ENCODE measurements at regions not wholly inside any gene's neighbourhood (a gene's known extent, or its start where the extent isn't known, plus 50 kb on each side); places are given as distances from the start of the nearest gene placed in this dataset.

DNA sequence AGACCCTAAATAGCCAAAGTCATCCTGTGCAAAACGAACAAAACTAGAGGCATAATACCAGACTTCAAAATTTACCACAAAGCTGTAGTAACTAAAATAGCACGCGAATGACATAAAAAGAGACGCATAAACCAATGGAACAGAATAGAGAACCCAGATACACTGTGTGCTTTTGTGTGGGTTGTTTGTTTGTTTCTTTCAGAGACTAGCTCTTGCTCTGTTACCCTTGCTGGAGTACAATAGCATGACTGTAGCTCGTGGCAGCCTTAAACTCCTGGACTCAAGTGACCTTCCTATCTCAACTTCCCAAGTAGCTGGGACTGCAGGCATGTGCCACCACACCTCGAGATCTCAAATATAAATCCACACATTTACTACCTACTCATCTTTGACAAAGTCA is 1314.6 kb upstream of the GBE1 start:
- DNase-seq, result no peak

DNA sequence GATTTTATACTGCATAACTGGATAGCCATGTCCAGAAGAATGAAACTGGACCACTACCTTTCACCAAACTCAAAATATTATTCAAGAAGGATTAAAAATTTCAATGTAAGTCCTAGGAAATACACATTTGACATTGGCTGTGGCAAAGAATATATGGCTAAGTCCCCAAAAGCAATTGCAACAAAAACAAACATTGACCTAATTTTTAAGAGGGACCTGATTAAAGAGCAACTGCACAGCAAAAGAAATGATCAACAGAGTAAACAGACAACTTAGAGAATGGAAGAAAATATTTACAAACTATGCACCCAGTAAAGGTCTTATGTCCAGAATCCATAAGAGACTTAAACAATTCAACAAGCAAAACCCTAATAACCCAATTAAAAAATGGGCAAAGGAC is 1313.0 kb upstream of the GBE1 start:
- no peak for DNase-seq

DNA sequence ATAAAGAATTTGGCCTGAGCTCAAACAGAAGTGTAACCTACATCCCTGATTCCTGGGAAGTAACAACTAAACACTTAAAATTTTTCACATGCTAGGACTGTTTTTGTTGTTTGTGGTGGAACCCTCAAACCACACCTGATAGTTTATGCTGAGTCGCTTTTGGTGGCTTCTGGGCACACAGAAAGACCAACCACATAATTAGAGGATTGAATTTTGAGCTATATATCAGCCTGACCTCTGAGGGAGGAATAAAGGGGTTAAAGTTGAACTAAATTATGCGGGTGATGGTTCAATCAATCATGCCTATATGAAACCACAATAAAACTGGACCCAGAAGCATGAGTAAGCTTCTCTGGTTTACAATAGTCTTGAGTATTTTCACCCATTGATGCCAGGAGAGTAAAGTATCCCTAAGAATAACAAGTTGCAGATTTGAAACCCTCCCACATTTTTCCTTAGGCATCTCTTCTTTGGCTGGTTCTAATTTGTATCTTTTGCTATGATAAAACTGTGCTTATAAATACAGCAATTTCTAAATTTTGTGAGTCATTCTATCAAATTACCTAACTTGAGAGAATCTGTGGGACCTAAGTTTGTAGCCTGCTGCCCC is 1304.5 kb upstream of the GBE1 start:
- no peak for DNase-seq

- DNase-seq, result no peak
Measured at GRCh38 chr3:83063446-83063845, 1302.0 kb upstream of the GBE1 start.

DNA sequence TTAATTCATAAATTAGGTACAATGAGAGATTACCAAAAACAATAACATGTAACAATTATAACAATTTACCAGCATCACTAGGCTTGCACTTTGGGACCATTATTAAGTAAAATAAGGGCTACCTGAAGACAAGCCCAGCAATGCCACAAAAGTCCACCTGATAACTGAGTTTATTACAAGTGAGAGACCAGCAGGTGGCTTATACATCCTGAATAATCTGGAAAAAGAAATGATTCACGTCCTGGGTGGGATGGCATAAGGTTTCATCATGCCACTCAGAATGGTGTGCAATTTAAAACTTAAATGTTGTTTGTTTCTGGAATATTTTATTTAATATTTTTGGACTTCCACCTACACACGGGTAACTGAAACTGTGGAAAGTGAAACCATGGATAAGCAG is 1287.1 kb upstream of the GBE1 start:
- no peak for DNase-seq

DNA sequence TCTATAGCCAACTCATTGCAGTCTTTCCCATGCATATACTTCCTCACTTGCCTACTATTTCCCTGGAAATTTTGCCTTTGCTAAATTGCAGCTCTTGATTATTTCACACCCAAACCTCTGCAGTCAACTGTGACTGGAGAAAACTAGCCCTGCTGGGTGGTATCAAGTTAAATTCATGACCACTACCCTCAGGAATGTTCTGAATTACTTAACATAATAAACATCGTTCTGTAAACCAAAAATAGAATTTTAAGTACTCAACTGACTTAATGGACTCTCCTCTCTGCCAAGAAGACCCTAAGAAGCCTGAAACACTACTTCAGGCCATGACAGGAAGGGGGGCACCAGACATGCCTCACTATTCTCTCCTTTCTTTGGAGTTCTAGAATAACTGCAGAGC is 1278.0 kb upstream of the GBE1 start:
- no peak for DNase-seq

GRCh38 chr3:83035704-83036010 is 1274.2 kb upstream of the GBE1 start:
- DNase-seq, result no peak

GRCh38 chr3:83034806-83035703 is 1273.6 kb upstream of the GBE1 start:
- DNase-seq, result no peak

DNA sequence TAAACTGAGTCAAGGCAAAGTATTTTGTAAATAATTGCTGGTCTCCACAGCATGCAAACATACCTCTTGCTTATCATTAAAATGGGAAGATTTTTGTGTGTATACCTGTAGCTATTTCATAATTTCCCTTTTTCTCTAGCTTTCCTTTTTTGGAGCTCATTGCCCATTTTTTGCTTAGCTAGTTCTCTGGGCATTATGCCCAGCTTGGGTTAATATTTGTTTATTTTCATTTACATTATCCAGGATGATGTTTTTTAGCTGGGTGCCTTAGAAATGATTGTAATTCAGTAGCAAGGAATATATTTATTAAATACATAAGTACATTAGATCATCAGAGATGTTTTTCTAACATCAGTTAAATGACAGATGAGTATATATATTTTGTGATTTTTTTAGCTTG is 1271.7 kb upstream of the GBE1 start:
- DNase-seq, result no peak

- DNase-seq, result no peak
Measured at GRCh38 chr3:83023086-83023485, 1261.6 kb upstream of the GBE1 start.

- no peak for DNase-seq
Measured at GRCh38 chr3:83011481-83011880, 1250.0 kb upstream of the GBE1 start.

DNA sequence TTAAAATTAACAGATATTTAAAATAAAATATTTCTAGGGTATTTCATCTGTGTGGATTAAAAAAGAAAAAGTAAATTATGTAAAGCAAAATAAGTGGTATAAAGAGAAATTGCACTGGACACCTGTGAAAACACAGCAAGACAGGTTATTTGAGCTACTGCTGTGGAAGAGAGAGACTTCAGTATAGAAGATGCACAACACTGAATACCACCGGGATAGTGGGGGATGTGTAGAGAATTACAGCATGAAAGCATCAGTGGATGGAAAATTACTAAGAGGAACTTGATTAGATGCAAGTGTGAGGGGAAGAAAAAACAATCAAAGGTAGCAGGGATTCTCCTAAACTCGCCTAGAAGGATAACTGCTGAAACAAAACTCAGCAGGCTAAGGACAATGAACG is 1242.5 kb upstream of the GBE1 start:
- DNase-seq, result no peak

- DNase-seq, result peak; percentile 78
Measured at GRCh38 chr3:83002869-83003445, 1241.5 kb upstream of the GBE1 start.

GRCh38 chr3:82999777-83000176 is 1238.3 kb upstream of the GBE1 start:
- no peak for DNase-seq

DNA sequence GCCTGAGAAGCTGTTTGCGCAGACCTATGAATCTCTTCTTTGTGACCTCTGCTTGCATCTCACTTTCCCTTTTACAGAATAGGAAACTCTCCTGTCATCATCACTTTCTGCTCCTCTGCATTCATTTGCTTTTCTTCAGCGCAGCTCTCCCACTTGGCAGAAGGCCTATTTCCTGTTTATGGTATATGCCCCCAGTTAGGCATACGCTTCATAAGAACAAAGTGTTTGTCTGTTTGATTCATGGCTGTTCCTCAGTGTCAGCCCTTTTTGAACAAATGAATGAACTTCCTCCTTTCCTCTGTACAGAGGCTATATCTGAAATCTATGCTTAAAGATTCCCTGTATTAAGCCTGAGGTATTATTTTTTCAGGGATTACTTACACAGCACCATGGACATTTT is 1216.9 kb upstream of the GBE1 start:
- DNase-seq, result no peak

- no peak for DNase-seq
Measured at GRCh38 chr3:82977871-82978270, 1216.4 kb upstream of the GBE1 start.

DNA sequence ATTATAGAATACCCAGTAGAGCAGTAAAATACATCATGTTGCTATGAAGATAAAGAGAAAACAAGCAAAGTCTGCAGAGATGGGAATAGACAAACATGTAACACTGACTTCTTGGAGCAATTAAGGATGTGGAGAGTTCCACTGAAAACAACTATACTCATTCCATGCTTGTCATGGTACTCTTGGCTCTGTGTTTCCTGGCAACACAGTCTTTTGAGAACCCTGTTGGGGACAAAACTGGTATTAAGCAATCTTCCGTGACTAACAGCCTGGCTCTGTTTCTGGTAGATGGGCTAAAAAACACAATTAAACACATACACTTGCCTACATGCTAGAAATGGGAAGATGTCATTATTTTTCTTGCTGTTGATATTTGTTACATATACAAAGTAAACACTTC is 1212.3 kb upstream of the GBE1 start:
- no peak for DNase-seq

DNA sequence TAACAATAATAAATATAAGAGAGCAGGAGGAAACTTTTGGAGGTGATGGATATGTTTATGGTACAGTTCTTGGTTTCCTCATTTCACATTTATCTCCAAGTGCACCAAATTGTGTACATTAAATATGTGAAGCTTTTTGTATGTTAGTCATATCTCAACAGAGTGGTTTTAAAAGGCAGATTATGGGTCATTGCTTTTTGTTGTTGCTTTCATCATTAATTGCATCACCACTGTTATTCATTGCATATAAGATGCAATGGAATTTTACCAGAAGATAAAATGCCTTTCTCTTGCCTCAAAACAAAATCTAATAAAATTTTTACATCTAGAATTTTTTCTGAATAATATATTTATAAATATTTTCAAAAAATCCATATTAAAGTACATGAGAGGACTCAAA is 1198.9 kb upstream of the GBE1 start:
- DNase-seq, result no peak

DNA sequence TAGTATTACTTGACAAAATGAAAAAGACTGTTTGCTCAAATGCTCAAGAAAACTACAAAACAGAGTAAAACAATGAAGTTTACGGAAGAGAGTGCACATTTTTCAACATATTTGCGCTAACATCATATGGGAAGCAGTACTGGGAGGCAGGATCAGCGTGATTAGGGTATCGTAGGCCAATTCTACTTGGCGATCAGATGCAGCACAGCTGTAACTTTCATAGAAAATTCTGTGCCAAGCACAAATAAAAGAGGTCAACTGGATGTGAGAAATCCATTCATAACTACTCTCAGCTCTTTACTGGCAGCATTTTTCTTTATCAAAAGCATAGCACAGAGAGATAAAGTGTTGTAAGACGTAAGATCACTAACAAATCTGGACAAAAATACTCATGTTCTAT is 1196.3 kb upstream of the GBE1 start:
- no peak for DNase-seq

GRCh38 chr3:82957079-82957478 is 1195.6 kb upstream of the GBE1 start:
- no peak for DNase-seq

GRCh38 chr3:82954486-82954885 is 1193.0 kb upstream of the GBE1 start:
- DNase-seq, result no peak

GRCh38 chr3:82942041-82942440 is 1180.6 kb upstream of the GBE1 start:
- DNase-seq, result no peak

GRCh38 chr3:82940124-82940523 is 1178.7 kb upstream of the GBE1 start:
- no peak for DNase-seq

GRCh38 chr3:82939491-82940097 is 1178.1 kb upstream of the GBE1 start:
- no peak for DNase-seq
